Tongue (tissue), 1 donor: ENCODE measurements at regions not wholly inside any gene's neighbourhood (a gene's known extent, or its start where the extent isn't known, plus 50 kb on each side); places are given as distances from the start of the nearest gene placed in this dataset.
"Not testable (repeated sequence)": the region's sequence is repeated elsewhere in the genome, so short reads cannot be mapped to it uniquely, and the experiment has no call there.

Experiments
- DNase-seq: peaks from one replicate; pipeline ENCODE4 v3.0.0-alpha.2; 2015

GRCh38 chr2:137888845-137889244 is 75.4 kb upstream of the HNMT start:
- DNase-seq, result peak; percentile 48

GRCh38 chr2:137892739-137893138 is 71.5 kb upstream of the HNMT start:
- no peak for DNase-seq

GRCh38 chr2:137893145-137893544 is 71.1 kb upstream of the HNMT start:
- no peak for DNase-seq

GRCh38 chr2:137896467-137896866 is 67.8 kb upstream of the HNMT start:
- no peak for DNase-seq

GRCh38 chr2:137897082-137897481 is 67.2 kb upstream of the HNMT start:
- DNase-seq, result no peak

GRCh38 chr2:137900421-137901141 is 63.7 kb upstream of the HNMT start:
- DNase-seq, result no peak

- DNase-seq, result peak; percentile 65
These were observed 53.6 kb upstream of the HNMT start for GRCh38 chr2:137910641-137911040.

GRCh38 chr2:137912371-137912770 is 51.9 kb upstream of the HNMT start:
- DNase-seq, result peak; percentile 81

- DNase-seq, result no peak
These were observed 51.1 kb upstream of the HNMT start for GRCh38 chr2:137913169-137913568.

- not testable (repeated sequence) for DNase-seq
These were observed 50.6 kb upstream of the HNMT start for GRCh38 chr2:137913648-137914047.
